Cardiac fibroblast (primary cell): ENCODE measurements at regions not wholly inside any gene's neighbourhood (a gene's known extent, or its start where the extent isn't known, plus 50 kb on each side); places are given as distances from the start of the nearest gene placed in this dataset.

Source experiments
- DNase-seq, 2 donors: peaks; one replicate each; pipeline versions ENCODE4 v3.0.0 to v3.0.0-alpha.2; 2010; ENCODE audit warnings: low read depth in 2 of 2
- H3K4me3 ChIP-seq, 2 donors: replicated peaks in 1 of 2; 1 replicate in 1 of 2; 2 replicates in 1 of 2; pipeline ENCODE4 v1.5.1; 2011; ENCODE audit warnings: low read depth in 2 of 2, low read length in 2 of 2, mild to moderate bottlenecking in 2 of 2, moderate library complexity in 1 of 2
- TF ChIP-seq, protein P1 (sequence below): IDR thresholded peaks from one replicate; pipeline ENCODE4 v1.5.1; 2011; ENCODE audit warnings: low read depth, mild to moderate bottlenecking, low read length, inconsistent platforms

- DNase-seq, result no peak
- H3K4me3 ChIP-seq, result no peak overlapping the region
- TF ChIP-seq, protein P1, sequence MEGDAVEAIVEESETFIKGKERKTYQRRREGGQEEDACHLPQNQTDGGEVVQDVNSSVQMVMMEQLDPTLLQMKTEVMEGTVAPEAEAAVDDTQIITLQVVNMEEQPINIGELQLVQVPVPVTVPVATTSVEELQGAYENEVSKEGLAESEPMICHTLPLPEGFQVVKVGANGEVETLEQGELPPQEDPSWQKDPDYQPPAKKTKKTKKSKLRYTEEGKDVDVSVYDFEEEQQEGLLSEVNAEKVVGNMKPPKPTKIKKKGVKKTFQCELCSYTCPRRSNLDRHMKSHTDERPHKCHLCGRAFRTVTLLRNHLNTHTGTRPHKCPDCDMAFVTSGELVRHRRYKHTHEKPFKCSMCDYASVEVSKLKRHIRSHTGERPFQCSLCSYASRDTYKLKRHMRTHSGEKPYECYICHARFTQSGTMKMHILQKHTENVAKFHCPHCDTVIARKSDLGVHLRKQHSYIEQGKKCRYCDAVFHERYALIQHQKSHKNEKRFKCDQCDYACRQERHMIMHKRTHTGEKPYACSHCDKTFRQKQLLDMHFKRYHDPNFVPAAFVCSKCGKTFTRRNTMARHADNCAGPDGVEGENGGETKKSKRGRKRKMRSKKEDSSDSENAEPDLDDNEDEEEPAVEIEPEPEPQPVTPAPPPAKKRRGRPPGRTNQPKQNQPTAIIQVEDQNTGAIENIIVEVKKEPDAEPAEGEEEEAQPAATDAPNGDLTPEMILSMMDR, result no peak
Observed at GRCh38 chr22:34038801-34039555, 118.7 kb upstream of the LARGE1 start.

- DNase-seq, result no peak
- H3K4me3 ChIP-seq, result no peak overlapping the region
- TF ChIP-seq, protein P1, result no peak
Observed at GRCh38 chr22:34045311-34045710, 125.0 kb upstream of the LARGE1 start.

DNA sequence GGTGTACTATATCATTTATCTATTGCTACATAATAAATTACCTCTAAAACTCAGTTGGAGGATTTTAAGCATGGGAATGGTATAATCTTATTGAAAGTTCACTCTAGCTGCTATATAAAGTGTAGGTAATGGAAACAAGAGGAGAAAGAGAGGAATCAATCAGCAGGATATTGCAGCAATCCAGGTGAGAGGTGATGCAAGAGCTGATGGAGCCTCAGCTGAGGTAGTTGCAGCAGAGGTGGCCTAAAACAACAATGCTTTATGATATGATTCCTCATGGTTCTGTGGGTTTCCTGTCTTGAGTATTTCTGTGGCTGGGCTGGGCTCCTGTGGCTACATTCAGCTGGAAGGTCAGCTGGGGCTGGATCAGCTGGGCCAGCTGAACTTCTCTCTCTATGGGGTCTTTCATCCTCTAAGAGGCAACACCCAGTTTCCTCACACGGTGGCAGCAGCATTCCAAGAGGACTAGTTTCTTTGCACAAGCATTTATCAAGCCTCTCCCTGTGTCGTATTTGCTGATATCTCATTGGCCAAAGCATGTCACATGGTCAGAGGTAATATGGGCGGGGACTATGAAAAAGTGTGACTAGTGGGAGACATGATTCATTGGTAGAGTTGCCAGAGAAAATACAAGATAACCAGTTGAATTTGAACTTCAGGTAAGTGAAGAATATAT, 135.4 kb upstream of the LARGE1 start:
- H3K4me3 ChIP-seq, result no peak overlapping the region
- DNase-seq, result peak in 1 of 2 donors; percentile 3
- TF ChIP-seq, protein P1, result no peak

GRCh38 chr22:34057726-34058125, 137.4 kb upstream of the LARGE1 start:
- H3K4me3 ChIP-seq, result no peak overlapping the region
- TF ChIP-seq, protein P1, result no peak
- no peak for DNase-seq

GRCh38 chr22:34064696-34065095, 144.4 kb upstream of the LARGE1 start:
- H3K4me3 ChIP-seq, result no peak overlapping the region
- no peak for DNase-seq
- TF ChIP-seq, protein P1, result no peak

- TF ChIP-seq, protein P1, result no peak
- no peak overlapping the region for H3K4me3 ChIP-seq
- no peak for DNase-seq
Observed at GRCh38 chr22:34067031-34067430, 146.8 kb upstream of the LARGE1 start.
